ENCODE measurements at regions not wholly inside any gene's neighbourhood (a gene's known extent, or its start where the extent isn't known, plus 50 kb on each side); places are given as distances from the start of the nearest gene placed in this dataset.

GRCh38 chr20:61176874-61177273, 75.2 kb upstream of the CDH4 start (continued):
- TF ChIP-seq CHD7 (IDR thresholded peaks at IDR 0.05; ENCODE audit: insufficient replicate concordance, low read length): no peak
- TF ChIP-seq GTF2F1 (IDR thresholded peaks at IDR 0.05; ENCODE audit: borderline replicate concordance, low read depth, low read length): no peak
- TF ChIP-seq HDAC2 (IDR thresholded peaks at IDR 0.05; ENCODE audit: borderline replicate concordance in 1 of 2, low read depth in 2 of 2, low read length in 2 of 2): no peak

Measured in H1 (cell line).